MM.1S (cell line): ENCODE measurements at regions not wholly inside any gene's neighbourhood (a gene's known extent, or its start where the extent isn't known, plus 50 kb on each side); places are given as distances from the start of the nearest gene placed in this dataset.

Experiments
- DNase-seq: peaks from one replicate; pipeline ENCODE4 v3.0.0-alpha.2; 2015
- H2AFZ ChIP-seq: fragments of 300-600 bp; sonication (generic); 2 replicates; pipeline ENCODE4 v1.6.0; 2016; ENCODE audit warnings: antibody characterized with exemption, low read length
- H3F3A ChIP-seq: fragments of 300-600 bp; sonication (generic); 2 replicates; pipeline ENCODE4 v1.6.1; 2016; ENCODE audit warnings: mild to moderate bottlenecking, antibody characterized with exemption, low read length, moderate library complexity, mixed read lengths; ENCODE audit not compliant: insufficient read depth
- H3K27ac ChIP-seq: fragments of 300-600 bp; sonication (generic); 2 replicates; pipeline ENCODE4 v1.5.1; 2016; ENCODE audit warnings: mild to moderate bottlenecking, low read length
- H3K27me3 ChIP-seq: fragments of 300-600 bp; sonication (generic); replicated peaks from 2 replicates; pipeline ENCODE4 v1.6.0; 2016; ENCODE audit warnings: low read length; ENCODE audit not compliant: insufficient read depth
- H3K36me3 ChIP-seq: fragments of 300-600 bp; sonication (generic); replicated peaks from 2 replicates; pipeline ENCODE4 v1.6.1; 2016; ENCODE audit warnings: mild to moderate bottlenecking, low read length, mixed read lengths; ENCODE audit not compliant: insufficient read depth
- H3K4me1 ChIP-seq: fragments of 300-600 bp; sonication (generic); 2 replicates; pipeline ENCODE4 v1.6.1; 2016; ENCODE audit warnings: low read length, mixed read lengths
- H3K4me2 ChIP-seq: fragments of 300-600 bp; sonication (generic); 2 replicates; pipeline ENCODE4 v1.6.0; 2016; ENCODE audit warnings: low read depth, low read length
- H3K4me3 ChIP-seq: fragments of 300-600 bp; sonication (generic); 2 replicates; pipeline ENCODE4 v1.5.1; 2016; ENCODE audit warnings: low read length, mixed read lengths
- H3K79me2 ChIP-seq: fragments of 300-600 bp; sonication (generic); 2 replicates; pipeline ENCODE4 v1.6.1; 2016; ENCODE audit warnings: mixed run types, low read length, mixed read lengths
- H3K9ac ChIP-seq: fragments of 300-600 bp; sonication (generic); 2 replicates; pipeline ENCODE4 v1.6.1; 2016; ENCODE audit warnings: low read length, mixed read lengths
- H3K9me2 ChIP-seq: fragments of 300-600 bp; sonication (generic); replicated peaks from 2 replicates; pipeline ENCODE4 v1.6.1; 2016; ENCODE audit warnings: mild to moderate bottlenecking, low read length, mixed read lengths; ENCODE audit not compliant: insufficient read depth
- H3K9me3 ChIP-seq: fragments of 300-600 bp; sonication (generic); replicated peaks from 2 replicates; pipeline ENCODE4 v1.6.1; 2016; ENCODE audit warnings: mild to moderate bottlenecking, low read length, mixed read lengths; ENCODE audit not compliant: insufficient read depth
- H4K20me1 ChIP-seq: fragments of 300-600 bp; sonication (generic); 2 replicates; pipeline ENCODE4 v1.6.1; 2016; ENCODE audit warnings: mild to moderate bottlenecking, low read length, moderate library complexity, mixed read lengths; ENCODE audit not compliant: insufficient read depth
- CTCF ChIP-seq: fragments of 300-600 bp; sonication (generic); IDR thresholded peaks from 2 replicates; pipeline ENCODE4 v1.5.1; 2016; ENCODE audit warnings: antibody characterized with exemption, low read length, mixed read lengths
- EZH2 ChIP-seq: fragments of 300-600 bp; sonication (generic); optimal IDR thresholded peaks from 2 replicates; pipeline ENCODE3; 2017; ENCODE audit warnings: low read depth, mild to moderate bottlenecking, antibody characterized with exemption, low read length, mixed read lengths
- EZH2phosphoT487 ChIP-seq: fragments of 300-600 bp; sonication (generic); IDR thresholded peaks from 2 replicates; pipeline ENCODE4 v1.6.1; 2018; ENCODE audit warnings: antibody characterized with exemption, low read length

GRCh38 chr1:201663491-201664113, 124.7 kb downstream of the NAV1 start:
- H3K4me3 ChIP-seq = no peak overlapping the region
- DNase-seq = no peak
- no peaks in the 10 kb centered on the region for H3K36me3 ChIP-seq
- H4K20me1 ChIP-seq = no peaks in the 10 kb centered on the region
- no peaks in the 10 kb centered on the region; the same call in 1 of the 2 replicates for H3K27me3 ChIP-seq
- H3K27ac ChIP-seq = no peak overlapping the region
- H3K9me3 ChIP-seq = no peaks in the 10 kb centered on the region
- no peak overlapping the region for H2AFZ ChIP-seq
- no peaks in the 10 kb centered on the region for H3F3A ChIP-seq
- H3K4me2 ChIP-seq = no peak overlapping the region
- H3K4me1 ChIP-seq = no peaks in the 10 kb centered on the region
- H3K9ac ChIP-seq = no peak overlapping the region
- TF ChIP-seq EZH2 (no peak), CTCF (no peak), EZH2phosphoT487 (no peak)
- no peaks in the 10 kb centered on the region for H3K79me2 ChIP-seq
- H3K9me2 ChIP-seq = no peaks in the 10 kb centered on the region

- H3K27me3 ChIP-seq = no peaks in the 10 kb centered on the region; the same call in 1 of the 2 replicates
- H4K20me1 ChIP-seq = no peaks in the 10 kb centered on the region
- H3K27ac ChIP-seq = no peak overlapping the region
- no peaks in the 10 kb centered on the region for H3K79me2 ChIP-seq
- H3F3A ChIP-seq = no peaks in the 10 kb centered on the region
- no peak overlapping the region for H3K4me3 ChIP-seq
- H3K36me3 ChIP-seq = no peaks in the 10 kb centered on the region
- TF ChIP-seq EZH2phosphoT487 (no peak), EZH2 (no peak), CTCF (no peak)
- H3K9me3 ChIP-seq = no peaks in the 10 kb centered on the region
- no peak overlapping the region for H3K9ac ChIP-seq
- H3K4me2 ChIP-seq = no peak overlapping the region
- no peaks in the 10 kb centered on the region for H3K4me1 ChIP-seq
- no peaks in the 10 kb centered on the region for H3K9me2 ChIP-seq
- H2AFZ ChIP-seq = no peak overlapping the region
- no peak for DNase-seq
Measured at GRCh38 chr1:201665036-201665435, 126.1 kb downstream of the NAV1 start.

DNA sequence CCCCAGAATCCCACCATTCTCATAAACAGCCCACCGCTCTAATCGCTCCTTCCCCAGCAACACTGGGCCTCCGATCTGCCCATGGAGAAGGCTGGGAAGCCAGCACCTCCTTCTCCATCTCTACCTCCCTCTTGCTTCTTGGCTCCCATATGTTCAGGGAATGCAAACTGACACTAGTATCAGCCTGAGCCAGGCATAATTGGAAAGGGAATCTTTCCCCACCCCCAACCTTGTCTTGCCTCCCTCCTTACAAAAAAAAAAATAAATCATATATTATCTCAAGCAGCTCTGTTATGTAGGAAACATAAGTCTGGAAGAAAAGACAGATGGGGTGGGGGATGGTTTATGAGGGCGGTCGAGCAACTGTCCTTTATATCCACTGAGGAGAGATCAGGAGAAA, 127.2 kb downstream of the NAV1 start:
- Histone ChIP-seq H3F3A (no peaks in the 10 kb centered on the region), H3K27me3 (no peaks in the 10 kb centered on the region; the same call in 1 of the 2 replicates), H3K4me3 (no peak overlapping the region), H3K9ac (no peak overlapping the region), H3K9me2 (no peaks in the 10 kb centered on the region), H3K4me2 (no peak overlapping the region), H3K4me1 (no peaks in the 10 kb centered on the region), H4K20me1 (no peaks in the 10 kb centered on the region), H2AFZ (no peak overlapping the region), H3K9me3 (no peaks in the 10 kb centered on the region), H3K79me2 (no peaks in the 10 kb centered on the region), H3K27ac (no peak overlapping the region), H3K36me3 (no peaks in the 10 kb centered on the region)
- DNase-seq = no peak
- TF ChIP-seq EZH2 = no peak
- TF ChIP-seq EZH2phosphoT487 = no peak

- no peaks in the 10 kb centered on the region; the same call in 1 of the 2 replicates for H3K27me3 ChIP-seq
- H3K9ac ChIP-seq = no peak overlapping the region
- H3K4me1 ChIP-seq = no peaks in the 10 kb centered on the region
- H4K20me1 ChIP-seq = no peaks in the 10 kb centered on the region
- no peaks in the 10 kb centered on the region for H3K36me3 ChIP-seq
- no peak overlapping the region for H2AFZ ChIP-seq
- H3K4me2 ChIP-seq = no peak overlapping the region
- H3F3A ChIP-seq = no peaks in the 10 kb centered on the region
- no peak for DNase-seq
- no peak overlapping the region for H3K27ac ChIP-seq
- no peak overlapping the region for H3K4me3 ChIP-seq
- H3K9me3 ChIP-seq = no peaks in the 10 kb centered on the region
- TF ChIP-seq EZH2phosphoT487 = no peak
- no peak for TF ChIP-seq EZH2
- TF ChIP-seq CTCF = no peak
- H3K9me2 ChIP-seq = no peaks in the 10 kb centered on the region
- H3K79me2 ChIP-seq = no peaks in the 10 kb centered on the region
Measured at GRCh38 chr1:201666645-201667044, 127.7 kb downstream of the NAV1 start.
